Smooth muscle cell (in vitro differentiated cells): ENCODE measurements at regions not wholly inside any gene's neighbourhood (a gene's known extent, or its start where the extent isn't known, plus 50 kb on each side); places are given as distances from the start of the nearest gene placed in this dataset.

ENCODE experiments used
- DNase-seq: peaks from one replicate; lab custom pipeline; 2025; ENCODE audit not compliant: unreplicated experiment; lab: John Stamatoyannopoulos, UW
- H2AFZ ChIP-seq: fragments of 200-600 bp; sonication (generic); 2 replicates; pipeline ENCODE4 v1.6.0; 2016; ENCODE audit warnings: antibody characterized with exemption, low read depth, mild to moderate bottlenecking
- H3F3A ChIP-seq: fragments of 200-600 bp; sonication (generic); 2 replicates; pipeline ENCODE4 v1.6.0; 2017; ENCODE audit warnings: antibody characterized with exemption, low read depth
- H3K27ac ChIP-seq: fragments of 200-600 bp; sonication (generic); 2 replicates; pipeline ENCODE4 v1.5.1; 2016; ENCODE audit warnings: low read depth, mild to moderate bottlenecking
- H3K27me3 ChIP-seq: fragments of 200-600 bp; sonication (generic); 2 replicates; pipeline ENCODE4 v1.6.1; 2016; ENCODE audit warnings: low read depth, mild to moderate bottlenecking
- H3K36me3 ChIP-seq: fragments of 200-600 bp; sonication (generic); 2 replicates; pipeline ENCODE4 v1.5.1; 2016; ENCODE audit warnings: low read depth
- H3K4me1 ChIP-seq: fragments of 200-600 bp; sonication (generic); 2 replicates; pipeline ENCODE4 v1.5.1; 2016; ENCODE audit warnings: low read depth
- H3K4me2 ChIP-seq: fragments of 200-600 bp; sonication (generic); 2 replicates; pipeline ENCODE4 v1.6.0; 2016; ENCODE audit warnings: mild to moderate bottlenecking
- H3K4me3 ChIP-seq: fragments of 200-600 bp; sonication (generic); 2 replicates; pipeline ENCODE4 v1.5.1; 2016; ENCODE audit warnings: mild to moderate bottlenecking
- H3K79me2 ChIP-seq: fragments of 200-600 bp; sonication (generic); 2 replicates; pipeline ENCODE4 v1.6.0; 2016; ENCODE audit warnings: low read depth, mild to moderate bottlenecking
- H3K9ac ChIP-seq: fragments of 200-600 bp; sonication (generic); 2 replicates; pipeline ENCODE4 v1.6.0; 2016; ENCODE audit warnings: low read depth
- H3K9me3 ChIP-seq: fragments of 200-600 bp; sonication (generic); replicated peaks from 2 replicates; pipeline ENCODE4 v1.5.1; 2016; ENCODE audit warnings: low read depth
- H4K20me1 ChIP-seq: fragments of 200-600 bp; sonication (generic); 2 replicates; pipeline ENCODE4 v1.6.0; 2016; ENCODE audit warnings: low read depth
- WGBS: methylation state at CpG from one replicate; pipeline ENCODE4 v1.1.7; 2016; ENCODE audit warnings: low lambda C conversion rate; 5-methylcytosine and 5-hydroxymethylcytosine counted together
- TF ChIP-seq, protein P1 (sequence below): fragments of 200-600 bp; sonication (generic); IDR thresholded peaks from 2 replicates; pipeline ENCODE4 v1.5.1; 2017; ENCODE audit warnings: borderline replicate concordance, mild to moderate bottlenecking, antibody characterized with exemption; ENCODE audit not compliant: insufficient read depth, poor library complexity, severe bottlenecking

DNA sequence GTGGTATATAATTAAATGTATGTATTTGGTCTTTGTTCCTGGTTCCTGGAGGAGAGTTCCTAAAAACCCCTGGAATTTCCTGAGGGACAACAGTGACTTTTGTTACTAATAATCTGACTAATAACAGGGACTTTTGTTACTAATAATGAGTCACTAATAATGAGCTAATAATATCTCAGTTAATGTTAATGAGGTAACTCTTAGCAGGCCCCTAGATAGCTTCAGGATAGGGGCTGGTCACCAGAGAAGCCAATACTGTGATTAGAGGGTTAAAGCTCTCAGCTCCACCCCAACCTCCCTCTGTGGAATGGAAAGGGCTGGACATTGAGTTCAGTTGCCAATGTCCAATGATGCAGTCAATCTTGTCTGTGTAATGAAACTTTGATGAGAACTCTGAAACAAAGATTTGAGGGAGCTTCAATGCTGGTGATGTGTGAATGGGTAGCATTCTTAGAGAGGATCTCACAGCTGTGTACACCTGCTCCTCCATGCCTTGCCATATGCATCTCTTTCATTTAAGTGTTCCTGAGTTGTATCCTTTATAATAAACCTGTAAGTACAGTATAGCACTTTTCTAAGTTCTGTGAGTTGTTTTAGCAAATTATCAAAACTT lies 1431.4 kb upstream of the TENM4 start:
- H3K79me2 ChIP-seq: no peaks in the 10 kb centered on the region
- H3F3A ChIP-seq: no peaks in the 10 kb centered on the region
- H3K4me2 ChIP-seq: no peak overlapping the region
- no peak overlapping the region for H3K27ac ChIP-seq
- TF ChIP-seq, protein P1, sequence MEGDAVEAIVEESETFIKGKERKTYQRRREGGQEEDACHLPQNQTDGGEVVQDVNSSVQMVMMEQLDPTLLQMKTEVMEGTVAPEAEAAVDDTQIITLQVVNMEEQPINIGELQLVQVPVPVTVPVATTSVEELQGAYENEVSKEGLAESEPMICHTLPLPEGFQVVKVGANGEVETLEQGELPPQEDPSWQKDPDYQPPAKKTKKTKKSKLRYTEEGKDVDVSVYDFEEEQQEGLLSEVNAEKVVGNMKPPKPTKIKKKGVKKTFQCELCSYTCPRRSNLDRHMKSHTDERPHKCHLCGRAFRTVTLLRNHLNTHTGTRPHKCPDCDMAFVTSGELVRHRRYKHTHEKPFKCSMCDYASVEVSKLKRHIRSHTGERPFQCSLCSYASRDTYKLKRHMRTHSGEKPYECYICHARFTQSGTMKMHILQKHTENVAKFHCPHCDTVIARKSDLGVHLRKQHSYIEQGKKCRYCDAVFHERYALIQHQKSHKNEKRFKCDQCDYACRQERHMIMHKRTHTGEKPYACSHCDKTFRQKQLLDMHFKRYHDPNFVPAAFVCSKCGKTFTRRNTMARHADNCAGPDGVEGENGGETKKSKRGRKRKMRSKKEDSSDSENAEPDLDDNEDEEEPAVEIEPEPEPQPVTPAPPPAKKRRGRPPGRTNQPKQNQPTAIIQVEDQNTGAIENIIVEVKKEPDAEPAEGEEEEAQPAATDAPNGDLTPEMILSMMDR: no peak
- H4K20me1 ChIP-seq: no peaks in the 10 kb centered on the region
- no peaks in the 10 kb centered on the region for H3K27me3 ChIP-seq
- DNase-seq: no peak
- H2AFZ ChIP-seq: no peak overlapping the region
- no peaks in the 10 kb centered on the region for H3K9me3 ChIP-seq
- H3K4me1 ChIP-seq: no peaks in the 10 kb centered on the region
- H3K4me3 ChIP-seq: no peak overlapping the region
- no peak overlapping the region for H3K9ac ChIP-seq
- H3K36me3 ChIP-seq: no peaks in the 10 kb centered on the region

DNA sequence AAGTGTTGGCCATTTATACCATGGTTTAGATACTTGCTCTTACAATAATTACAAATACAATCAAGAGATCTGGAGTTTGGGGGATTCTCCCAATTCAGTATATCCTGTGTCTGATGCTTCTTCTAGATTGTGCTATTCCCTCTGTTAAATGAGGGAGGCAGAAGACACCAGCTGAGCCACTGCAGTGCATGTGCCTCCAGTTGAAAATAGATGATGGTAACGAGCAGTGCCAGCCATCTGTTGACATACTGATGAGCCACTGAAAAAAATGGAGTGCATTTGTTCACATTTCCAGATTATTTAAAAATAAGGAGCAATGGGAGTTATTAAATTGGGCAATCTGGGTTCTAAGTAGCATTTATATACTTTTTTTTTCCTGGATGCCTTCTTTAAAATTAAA lies 1428.0 kb upstream of the TENM4 start:
- no peaks in the 10 kb centered on the region for H3K9me3 ChIP-seq
- H3K4me1 ChIP-seq: no peaks in the 10 kb centered on the region
- TF ChIP-seq, protein P1: no peak
- no peak for DNase-seq
- WGBS: 86% methylated on average over 1 of the region's 1 CpG
- no peak overlapping the region for H3K4me3 ChIP-seq
- no peak overlapping the region for H3K27ac ChIP-seq
- no peaks in the 10 kb centered on the region for H3F3A ChIP-seq
- H3K9ac ChIP-seq: no peak overlapping the region
- no peak overlapping the region for H3K4me2 ChIP-seq
- H4K20me1 ChIP-seq: no peaks in the 10 kb centered on the region
- no peaks in the 10 kb centered on the region for H3K79me2 ChIP-seq
- no peak overlapping the region for H2AFZ ChIP-seq
- no peaks in the 10 kb centered on the region for H3K36me3 ChIP-seq
- no peaks in the 10 kb centered on the region for H3K27me3 ChIP-seq

DNA sequence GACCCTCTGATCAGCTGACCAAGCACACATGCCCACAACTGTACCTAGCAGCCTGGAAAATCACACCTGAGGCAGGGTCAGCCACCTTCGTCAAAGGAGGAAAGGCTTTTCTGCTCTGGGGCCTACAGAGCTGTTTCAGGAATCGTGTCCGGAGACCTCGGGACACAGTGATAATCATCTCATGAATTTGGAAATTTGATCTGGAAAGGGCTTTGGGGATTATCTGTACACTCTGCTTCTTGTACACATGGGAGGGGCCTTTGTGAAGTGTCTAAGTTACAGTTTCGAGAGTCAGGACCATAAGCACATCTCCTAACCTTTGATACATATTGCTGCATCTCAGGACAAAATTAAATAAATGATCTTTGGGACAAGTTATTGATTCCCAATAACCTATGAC lies 1421.2 kb upstream of the TENM4 start:
- Histone ChIP-seq H3K79me2 (no peaks in the 10 kb centered on the region), H3K4me3 (no peak overlapping the region), H3K27ac (no peak overlapping the region), H4K20me1 (no peaks in the 10 kb centered on the region), H3K9me3 (no peaks in the 10 kb centered on the region), H3K36me3 (no peaks in the 10 kb centered on the region), H3K9ac (no peak overlapping the region), H3F3A (no peaks in the 10 kb centered on the region), H2AFZ (no peak overlapping the region), H3K4me2 (no peak overlapping the region), H3K4me1 (no peaks in the 10 kb centered on the region), H3K27me3 (no peaks in the 10 kb centered on the region)
- DNase-seq: no peak
- WGBS: 68% methylated on average over 5 of the region's 5 CpGs
- TF ChIP-seq, protein P1: no peak

DNA sequence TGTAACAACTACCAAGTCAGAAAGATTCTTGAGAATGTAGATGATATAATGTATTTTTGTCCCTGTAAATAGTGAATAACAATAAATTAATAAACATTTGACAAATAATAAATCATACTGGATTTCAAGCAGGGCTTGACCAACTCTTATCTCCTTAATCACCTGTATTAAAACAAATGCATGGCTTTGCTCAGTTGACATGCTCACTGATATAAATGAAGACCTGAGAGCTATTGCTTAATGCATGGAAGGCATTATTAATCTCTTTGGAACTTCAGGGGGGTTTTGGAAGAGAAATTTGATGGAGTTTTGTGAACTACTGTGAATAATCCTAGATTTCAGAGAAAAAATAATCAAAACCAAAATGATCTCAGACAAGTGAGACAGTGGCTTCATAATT lies 1420.4 kb upstream of the TENM4 start:
- no peak overlapping the region for H3K4me2 ChIP-seq
- no peaks in the 10 kb centered on the region for H3K9me3 ChIP-seq
- H4K20me1 ChIP-seq: no peaks in the 10 kb centered on the region
- H3K4me3 ChIP-seq: no peak overlapping the region
- no peak overlapping the region for H2AFZ ChIP-seq
- no peak for DNase-seq
- no peaks in the 10 kb centered on the region for H3F3A ChIP-seq
- no peaks in the 10 kb centered on the region for H3K79me2 ChIP-seq
- H3K27me3 ChIP-seq: no peaks in the 10 kb centered on the region
- H3K9ac ChIP-seq: no peak overlapping the region
- H3K27ac ChIP-seq: no peak overlapping the region
- TF ChIP-seq, protein P1: no peak
- H3K4me1 ChIP-seq: no peaks in the 10 kb centered on the region
- H3K36me3 ChIP-seq: no peaks in the 10 kb centered on the region
